ENCODE measurements at regions not wholly inside any gene's neighbourhood (a gene's known extent, or its start where the extent isn't known, plus 50 kb on each side); places are given as distances from the start of the nearest gene placed in this dataset.
A peak's percentile ranks its signal among the peaks of the same experiment; 100 is the strongest.

DNA sequence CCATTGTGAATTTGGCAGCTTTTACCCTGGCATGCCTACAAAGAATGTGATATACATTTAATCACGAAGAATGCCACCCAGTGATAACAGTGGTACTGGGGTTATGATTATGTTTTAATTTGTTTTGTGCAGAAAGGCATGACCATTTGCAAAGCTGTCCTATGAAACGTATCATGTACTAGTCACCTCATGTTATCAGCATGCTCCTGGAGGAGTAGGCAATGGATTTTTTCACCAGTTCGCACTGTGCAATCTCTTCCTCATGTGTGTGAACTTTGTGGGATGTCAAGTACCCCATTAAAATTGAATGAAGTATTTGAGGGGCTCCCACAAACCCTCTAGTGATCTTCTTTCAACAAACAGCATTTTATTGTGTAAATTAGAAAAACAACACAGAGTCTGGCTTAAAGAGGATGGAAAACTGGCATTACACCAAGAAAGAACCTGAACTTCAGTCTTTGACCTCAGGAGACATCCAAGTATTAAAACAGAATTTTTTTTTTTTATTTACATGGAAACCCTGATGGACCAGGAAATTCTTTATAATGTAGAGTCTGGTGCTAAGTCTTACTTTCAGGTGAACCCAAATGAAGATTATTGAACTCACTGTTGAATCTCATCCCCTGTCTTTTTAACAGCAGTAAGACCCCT is 200.6 kb upstream of the PGRMC2 start:
- DNase-seq = no peak

DNA sequence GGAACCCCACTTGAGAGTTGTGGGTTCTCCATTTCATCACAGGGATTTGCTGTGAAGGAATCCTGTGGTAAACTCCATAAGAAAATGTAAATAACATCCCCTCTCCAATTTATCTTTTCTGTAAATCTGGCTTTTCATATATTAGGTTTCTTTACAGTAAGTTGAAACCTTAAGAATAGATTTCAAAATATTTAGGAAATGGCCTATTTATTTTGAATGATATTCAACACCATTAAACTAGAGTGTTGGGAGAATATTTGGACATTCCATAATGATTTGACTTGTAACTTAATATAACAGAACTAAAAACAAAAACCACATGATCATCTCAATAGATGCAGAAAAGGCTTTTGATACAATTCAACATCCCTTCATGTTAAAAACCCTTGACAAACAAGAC is 197.3 kb upstream of the PGRMC2 start:
- DNase-seq = no peak

DNA sequence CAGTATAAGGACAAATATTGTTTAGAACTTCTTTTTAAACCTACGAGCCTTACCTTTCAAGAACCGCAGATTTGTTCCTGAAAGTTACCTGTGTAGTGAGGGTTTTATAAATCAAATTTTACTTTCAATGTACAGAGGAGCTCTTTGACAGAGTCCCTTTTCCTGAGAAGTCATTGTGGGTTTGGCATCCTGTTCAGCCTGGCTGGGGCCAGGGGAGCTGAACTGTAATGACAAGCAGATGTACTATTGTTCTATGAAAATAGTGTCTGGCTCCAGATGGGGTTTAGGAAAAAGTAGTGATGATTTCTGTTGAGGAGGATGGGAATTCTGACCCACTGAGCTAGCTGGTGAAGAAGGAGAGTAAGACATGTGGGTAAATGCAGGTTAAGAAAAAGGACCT is 196.2 kb upstream of the PGRMC2 start:
- peak; percentile 63 for DNase-seq

DNA sequence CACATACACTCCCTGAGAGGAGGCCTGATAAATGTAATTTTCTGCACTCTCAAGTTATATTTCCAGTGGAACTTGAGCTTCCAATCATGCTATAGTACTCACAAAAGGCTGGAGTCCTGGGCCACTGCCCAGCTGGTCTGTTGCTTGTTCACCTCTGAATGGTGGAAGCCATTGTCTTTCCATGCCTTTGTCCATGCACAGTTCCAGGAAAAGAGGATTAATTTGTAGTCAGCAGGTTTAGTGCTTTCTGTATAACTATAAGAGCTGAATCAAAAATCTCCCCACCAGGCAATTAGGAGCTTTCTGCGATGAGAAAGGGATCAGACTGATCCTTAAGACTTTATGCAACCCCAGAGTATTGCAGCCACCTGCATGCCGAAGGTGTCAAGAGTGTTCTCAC is 195.4 kb upstream of the PGRMC2 start:
- DNase-seq = no peak

DNA sequence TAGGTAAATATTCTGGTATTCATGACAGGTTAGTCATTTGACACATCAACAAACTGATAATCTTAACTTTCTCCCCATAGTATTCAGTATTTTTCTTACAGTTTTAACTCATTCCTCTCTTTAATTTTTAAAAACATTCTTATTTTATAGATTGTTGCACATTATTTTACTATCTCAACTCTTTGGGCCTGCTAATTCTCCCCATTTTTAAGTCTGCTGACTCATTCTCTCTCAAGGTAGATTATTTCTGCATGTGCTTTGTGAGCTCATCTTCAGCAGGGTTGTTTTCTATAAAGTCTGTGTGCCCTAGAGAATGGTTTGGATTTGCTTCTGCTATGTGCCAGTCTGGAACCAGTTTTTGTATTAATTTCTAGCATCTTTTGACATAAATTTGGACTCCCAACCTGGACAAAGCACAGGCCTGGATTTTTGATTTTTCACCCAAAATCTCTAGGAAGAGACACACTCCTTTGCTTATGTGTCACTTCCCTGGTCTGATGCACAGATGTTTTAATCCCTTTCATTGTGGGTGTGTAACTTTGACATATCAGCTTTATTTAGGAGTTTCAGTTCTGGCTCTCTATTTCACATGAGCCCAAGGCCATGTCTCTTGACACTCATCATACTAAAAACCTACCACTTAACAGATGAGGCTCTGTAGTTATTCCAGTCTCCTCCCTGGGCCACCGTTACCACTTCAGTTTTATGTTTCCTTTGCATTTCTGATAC is 194.3 kb upstream of the PGRMC2 start:
- no peak for DNase-seq

DNA sequence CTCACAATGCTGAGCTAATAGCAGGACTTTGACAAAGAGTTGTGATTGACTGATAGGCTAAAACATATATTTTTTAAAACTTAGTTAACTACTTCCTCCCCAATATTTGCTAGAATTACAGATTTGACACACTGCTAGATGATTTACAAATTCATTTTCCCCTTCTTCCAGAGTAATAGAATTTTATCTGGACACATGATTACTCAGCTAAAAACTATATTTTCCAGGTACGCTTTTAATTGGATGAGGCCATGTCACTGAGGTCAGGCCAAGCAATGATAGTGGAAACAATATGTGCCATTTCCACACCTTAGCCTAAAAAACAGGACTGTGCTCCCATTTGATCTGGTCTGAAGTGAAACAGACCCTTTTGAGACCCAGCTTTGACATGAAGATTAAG is 193.3 kb upstream of the PGRMC2 start:
- DNase-seq = no peak

DNA sequence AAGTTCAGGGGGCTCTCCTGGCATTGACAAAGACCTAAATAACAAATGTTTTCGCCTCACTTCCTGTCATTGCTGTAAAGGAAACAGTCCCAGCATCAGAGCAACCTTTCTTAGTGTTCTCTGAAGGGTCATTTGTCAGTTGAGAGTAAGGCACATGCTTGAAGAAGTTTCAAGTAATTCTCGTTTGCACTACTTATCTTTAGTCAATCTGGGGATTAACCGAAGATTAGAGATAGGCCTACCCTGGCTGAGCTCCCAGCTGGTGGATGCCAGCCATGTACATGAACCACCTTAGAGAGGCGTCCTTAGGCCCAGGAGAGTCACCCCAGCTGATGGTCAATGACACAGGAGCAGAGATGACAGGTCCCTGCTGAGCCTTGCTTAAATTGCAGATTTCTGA is 189.9 kb upstream of the PGRMC2 start:
- DNase-seq = no peak

DNA sequence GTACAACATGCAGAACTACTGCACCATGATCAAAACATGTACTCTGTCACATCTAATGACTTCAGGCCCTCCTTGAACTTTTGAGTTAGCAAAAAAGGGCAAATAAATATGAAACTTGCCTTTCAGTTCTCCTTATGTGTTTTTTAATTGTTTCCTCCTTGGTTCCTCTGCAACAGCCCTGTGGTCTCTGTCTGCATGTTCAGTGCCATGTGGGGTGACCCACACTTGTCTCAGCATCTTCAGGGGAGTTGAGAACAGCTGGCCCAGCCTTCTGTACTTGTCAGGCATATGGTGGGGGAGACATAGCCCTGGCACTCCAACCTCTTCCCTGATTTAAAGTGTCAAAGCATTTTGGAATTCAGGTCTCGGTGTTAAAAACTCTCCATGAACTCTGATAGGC is 188.0 kb upstream of the PGRMC2 start:
- no peak for DNase-seq

DNA sequence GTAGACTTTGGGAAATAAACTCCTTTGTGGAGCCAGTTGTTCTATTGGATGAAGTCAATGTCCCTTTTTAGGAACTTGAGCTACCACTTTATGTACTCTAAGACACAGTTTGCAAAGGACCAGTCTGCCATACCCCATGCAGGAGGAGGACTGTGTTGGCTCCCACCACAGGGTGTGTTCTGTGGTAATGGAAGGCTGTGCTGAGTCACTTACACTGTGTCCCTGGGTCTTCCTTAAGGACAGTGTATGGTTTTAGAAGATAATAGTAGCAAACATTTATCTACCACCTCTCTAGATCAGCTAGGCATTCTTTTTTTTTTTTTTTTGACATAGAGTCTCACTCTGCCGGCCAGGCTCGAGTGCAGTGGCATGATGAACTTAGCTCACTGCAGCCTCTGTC is 184.0 kb upstream of the PGRMC2 start:
- DNase-seq = no peak

DNA sequence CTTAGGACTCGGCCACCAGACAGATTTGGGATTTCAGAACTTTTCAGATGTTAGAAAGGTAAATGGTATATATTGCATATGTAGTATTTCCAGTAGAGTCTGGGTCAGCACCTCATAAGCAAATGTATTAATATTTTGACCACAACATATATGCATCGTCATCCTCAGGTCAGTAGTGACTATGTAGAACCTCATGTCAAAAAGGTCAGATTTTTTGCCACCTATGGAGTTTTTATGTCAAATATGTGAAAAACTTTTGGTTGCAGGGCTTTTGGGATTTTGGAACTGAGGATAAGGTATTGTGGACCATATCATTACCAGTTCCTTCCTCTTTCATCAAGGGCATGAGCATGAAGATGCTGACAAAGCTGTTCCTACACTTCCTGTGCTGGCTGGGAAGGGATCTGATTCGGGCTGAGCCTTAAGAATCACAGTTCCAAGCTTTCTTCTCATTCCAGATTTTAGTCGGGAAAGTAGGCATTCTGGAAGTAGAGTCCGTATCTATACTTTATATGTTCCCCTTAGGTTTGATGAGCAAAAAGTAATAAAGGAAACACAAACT is 183.0 kb upstream of the PGRMC2 start:
- DNase-seq = no peak

DNA sequence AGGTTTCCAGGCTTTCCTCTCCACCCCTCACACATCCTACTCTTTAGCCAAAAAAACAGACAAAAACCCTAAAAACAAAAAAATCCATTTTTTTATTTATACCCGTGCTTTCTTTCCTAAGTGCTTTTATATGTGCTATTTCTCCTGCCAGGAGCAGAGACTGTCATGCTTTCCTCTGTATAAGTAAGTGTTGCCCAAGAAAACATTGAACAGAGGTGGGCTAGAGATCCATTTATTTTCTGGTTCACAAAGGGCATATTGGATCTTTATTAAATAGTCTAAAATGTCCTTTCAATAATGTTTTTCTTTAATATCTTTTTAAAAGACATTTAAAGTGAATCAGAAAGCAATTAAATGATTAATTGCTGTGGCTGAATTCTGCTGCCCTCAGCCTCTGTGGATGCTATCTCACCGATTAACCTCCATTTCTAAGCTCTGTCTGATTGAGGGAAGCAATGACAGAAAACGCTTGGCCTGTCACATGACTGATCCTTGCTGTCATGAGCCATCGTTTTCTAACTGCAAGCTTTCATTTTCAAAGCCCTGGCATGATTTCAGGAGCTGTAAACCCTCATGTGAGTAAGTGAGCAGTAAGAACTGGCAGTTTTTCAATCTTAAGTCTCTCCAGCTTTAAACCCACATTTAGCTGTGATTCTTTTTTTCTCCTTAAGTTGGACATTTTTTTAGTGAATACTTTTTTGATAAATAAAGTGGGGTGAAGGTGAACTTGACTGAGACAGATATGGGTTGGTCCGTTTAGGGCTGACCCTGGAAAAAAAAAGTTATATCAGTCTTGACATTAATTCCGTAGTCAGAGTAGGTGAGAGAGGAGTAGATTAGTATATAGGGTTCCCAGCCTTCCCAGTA is 180.7 kb upstream of the PGRMC2 start:
- peak; percentile 69 for DNase-seq

DNA sequence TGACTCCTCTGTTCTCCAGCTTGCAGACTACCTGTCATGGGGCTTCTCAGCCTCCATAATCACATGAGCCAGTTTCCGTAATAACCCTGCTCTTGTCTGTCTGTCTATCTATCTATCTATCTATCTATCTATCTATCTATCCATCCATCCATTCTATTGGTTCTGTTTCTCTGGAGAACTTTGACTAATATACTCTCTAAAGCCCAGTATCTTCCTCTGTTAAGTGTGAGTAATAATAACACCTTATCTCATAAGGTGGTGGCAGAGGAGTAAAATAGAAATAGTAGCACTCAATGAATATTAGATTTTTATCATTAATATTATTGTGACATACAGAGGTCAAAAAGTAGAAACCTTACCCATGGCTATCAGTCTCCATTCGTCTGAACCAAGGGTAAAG is 177.9 kb upstream of the PGRMC2 start:
- no peak for DNase-seq

DNA sequence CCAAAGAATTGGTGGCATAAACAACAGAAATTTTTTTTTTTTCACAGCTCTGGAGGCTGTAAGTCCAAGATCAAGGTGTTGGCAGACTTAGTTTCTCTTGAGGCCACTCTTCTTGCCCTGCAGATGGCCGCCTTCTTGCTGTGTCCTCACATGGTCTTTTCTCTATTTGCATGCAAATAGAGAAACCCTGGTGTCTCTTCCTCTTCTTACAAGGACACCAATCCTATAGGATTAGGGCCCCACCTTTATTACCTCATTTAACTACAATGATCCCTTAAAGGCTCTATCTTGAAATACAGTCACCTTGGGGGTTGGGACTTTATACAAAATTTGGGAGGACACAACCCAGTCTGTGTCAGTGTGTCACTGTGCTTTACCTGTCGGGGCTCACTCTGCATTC is 175.4 kb upstream of the PGRMC2 start:
- no peak for DNase-seq

DNA sequence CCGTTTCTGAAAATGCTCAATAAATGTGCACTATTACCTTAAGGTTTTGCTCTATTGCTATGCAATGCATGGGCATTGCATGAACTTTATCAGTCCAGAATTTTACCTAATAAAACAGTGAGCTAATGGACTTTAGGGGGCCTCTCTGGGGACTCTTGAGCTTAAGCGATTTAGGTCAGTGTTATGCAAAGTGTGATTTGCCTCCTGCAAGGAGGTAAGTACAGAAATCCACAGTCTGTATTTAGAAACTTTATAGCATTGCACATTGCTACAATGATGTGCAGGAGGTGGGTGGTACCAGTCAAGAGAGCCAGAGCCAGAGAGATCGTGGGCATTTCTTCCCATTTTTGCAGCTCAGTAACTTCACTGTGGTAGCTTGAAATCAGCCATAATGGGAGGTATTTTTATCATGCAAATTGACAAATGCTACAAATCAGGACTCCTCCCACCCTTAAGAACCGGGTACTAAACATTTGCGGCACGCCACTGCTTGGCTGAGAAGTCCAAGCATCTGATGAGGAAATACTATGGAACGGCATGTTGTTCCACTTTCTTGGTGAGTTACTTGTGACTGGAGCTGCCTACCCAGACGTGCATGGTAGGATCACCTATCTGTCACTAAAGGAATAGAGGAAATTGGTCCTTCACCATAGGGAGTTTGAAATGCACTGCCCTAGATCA is 174.6 kb upstream of the PGRMC2 start:
- DNase-seq = no peak

DNA sequence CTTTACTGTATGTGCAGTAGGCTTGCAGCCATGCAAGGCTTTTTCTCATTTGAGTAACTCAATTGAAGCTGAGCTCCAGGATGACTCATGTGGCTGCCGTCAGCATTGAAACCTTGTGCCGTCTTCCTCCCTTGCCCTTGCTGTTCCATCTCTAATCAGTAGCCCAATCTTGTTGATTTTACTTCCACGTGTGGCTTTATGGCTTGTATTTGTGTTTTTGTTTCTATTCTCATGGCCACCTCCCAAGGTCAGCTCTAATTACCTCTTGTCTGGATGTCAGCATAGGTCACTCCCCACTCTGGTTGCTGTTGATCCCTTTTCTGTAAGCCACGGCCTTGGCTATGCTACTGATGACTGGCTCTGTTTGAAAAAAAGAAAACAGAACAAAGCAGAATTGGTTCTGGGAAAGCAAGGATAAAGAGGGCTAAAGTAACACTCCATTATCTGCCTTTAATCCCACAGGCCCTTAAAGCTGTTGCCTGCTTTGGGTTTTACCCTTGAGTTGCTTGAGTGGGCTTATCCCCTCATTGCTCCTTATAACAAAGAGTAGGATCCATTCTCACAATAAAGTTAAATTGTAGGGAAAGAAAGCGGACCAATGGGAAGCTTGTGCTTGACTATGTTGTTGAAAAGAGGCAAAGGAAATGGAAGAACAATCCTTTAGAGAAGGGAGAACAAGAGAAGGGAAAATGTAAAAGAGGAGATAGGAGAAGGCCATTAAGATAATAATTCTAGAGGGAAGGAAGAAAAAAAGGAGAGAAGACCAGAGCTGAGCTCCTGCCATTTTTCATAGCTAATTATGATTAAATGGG is 173.9 kb upstream of the PGRMC2 start:
- no peak for DNase-seq

DNA sequence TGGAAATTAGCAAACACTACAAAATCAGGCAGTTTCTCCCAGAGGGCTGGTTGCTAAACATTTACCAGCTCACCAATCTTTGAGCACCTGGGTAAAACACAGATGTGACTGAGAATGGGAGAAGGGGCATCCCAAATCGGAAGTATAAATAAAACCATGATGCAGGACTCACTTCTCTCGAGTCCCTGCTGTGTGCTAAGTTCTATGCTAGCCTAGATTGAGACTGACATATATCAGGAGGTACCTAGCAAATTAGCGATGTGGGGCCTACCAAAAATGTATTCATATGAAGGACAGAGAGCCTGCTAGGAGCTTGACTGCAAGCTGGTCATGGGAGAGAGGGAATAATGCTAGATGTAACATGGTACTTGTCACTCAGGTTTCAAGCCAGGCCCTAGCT is 171.9 kb upstream of the PGRMC2 start:
- no peak for DNase-seq

DNA sequence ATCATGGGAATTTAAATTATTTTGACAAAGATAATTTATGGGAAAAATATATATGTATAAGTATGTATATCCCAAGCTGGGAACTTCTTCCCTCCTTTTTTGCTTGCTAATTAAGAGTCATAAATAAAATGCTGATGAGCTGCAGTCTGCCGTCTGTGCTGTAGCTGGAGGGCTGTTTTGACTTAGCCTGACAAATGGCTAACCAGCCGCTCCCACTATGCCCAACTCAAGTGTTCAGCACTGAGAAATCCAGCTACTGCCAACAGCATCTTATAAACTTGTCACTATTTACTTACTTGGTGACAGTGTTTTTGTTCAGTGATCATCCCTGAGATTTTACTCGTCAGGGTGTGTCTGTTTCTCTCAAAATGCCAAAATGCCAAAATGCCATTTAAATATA is 171.2 kb upstream of the PGRMC2 start:
- no peak for DNase-seq

DNA sequence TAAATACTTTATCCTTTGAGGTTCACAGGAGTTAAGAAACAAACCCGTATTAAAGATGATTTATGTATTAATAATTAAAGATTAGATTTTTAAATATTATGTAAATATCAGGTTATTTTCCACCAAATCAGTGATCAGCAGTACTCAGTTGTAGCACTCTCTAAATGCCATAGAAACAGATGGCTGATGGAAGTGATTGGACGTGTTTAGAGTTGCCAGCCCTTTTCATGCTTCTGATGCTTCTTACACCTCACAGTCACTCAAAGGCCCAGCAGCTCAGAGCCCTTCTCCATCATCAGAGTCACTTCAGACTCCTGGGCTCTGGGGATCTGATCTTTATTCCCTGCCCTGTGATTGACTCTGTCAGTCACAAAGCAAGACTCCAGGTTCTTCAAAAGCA is 170.1 kb upstream of the PGRMC2 start:
- no peak for DNase-seq

DNA sequence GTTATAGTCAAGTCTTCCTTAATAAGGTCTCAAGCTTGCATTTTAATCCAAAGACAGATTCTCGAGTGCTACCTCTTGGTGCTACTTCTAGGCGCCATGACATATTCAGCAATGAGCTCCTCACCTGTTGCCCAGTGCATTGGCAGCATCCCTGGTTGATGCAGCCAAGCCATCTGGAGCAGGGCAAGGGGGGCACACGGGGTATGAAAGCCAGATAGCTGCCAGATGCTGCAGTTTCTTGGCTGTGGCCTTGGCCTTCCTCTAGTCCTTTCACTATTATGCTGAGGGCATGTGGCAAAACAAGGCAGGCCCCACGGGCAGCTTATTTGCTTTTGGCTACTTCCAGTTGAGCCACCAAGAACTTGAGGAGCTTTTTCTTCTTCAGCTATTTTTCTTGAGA is 168.6 kb upstream of the PGRMC2 start:
- DNase-seq = no peak

DNA sequence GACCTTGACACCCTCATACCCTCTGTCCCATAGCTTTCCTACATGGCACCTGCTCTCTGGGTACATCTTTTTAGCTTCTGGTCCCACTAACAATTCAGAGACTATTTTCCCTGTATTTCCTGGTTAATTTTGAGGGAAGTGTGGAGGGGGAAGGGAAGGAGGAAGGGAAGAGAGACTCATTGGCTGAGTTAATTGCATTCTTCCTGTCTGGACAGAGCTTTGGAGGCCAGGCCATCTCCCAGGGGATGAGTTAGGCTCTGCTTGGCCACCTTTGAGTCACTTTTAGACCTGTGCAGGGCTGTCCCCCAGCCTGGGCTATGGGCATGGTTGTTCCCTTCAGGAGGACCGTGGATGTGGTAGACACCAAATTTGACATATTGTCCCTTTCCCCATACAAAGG is 167.9 kb upstream of the PGRMC2 start:
- DNase-seq = no peak

DNA sequence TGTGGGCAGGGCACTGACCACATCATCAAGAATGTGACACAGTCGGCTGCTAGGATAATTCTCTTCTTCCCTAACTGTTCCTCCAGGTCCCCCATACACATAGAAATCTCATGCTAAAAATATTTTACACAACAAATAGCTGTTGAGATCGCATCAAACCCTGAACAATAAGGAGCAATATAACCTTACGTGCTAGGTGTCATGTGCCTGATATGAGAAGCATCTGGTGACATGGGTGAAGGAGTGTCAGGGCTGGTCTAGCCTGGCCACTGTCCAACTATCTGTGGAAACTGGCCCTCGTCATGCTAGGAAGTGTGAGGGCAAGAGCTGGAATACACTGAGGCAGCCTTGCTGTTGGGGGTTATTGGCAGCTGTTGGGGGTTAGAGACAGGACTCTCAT is 167.3 kb upstream of the PGRMC2 start:
- DNase-seq = no peak
